K562 (cell line): ENCODE measurements at regions not wholly inside any gene's neighbourhood (a gene's known extent, or its start where the extent isn't known, plus 50 kb on each side); places are given as distances from the start of the nearest gene placed in this dataset.

Experiments
- ATAC-seq: fragments of 200-7000 bp; cut with Tn5 transposase; 3 replicates; pipeline ENCODE4 v1.9.1; 2020; ENCODE audit warnings: moderate library complexity
- BruUV-seq: library from RNA; stranded (reverse); fragments of 400-500 nt; replicated peaks from 2 replicates; lab custom pipeline; 2021; lab: Mats Ljungman, UMichigan
- CTCF ChIA-PET: fragments of 300-600 bp; formaldehyde crosslinking; extraction: SDS; loops from one replicate; lab custom pipeline; 2021; ENCODE audit warnings: low intra/inter-chr PET ratio; lab: Yijun Ruan, JAX
- POLR2A ChIA-PET: fragments of 300-600, 350-650 bp; sonication (Branson Sonifier 250); formaldehyde crosslinking; extraction: SDS; loops from one replicate; lab custom pipeline; 2021; ENCODE audit warnings: antibody characterized with exemption, inconsistent platforms; lab: Yijun Ruan, JAX
- DNase-seq, 4 experiments: peaks; one replicate each; pipeline versions ENCODE4 v3.0.0 to v3.0.0-alpha.2; 2011 to 2018; ENCODE audit warnings: low spot score in 3 of 4, mixed read lengths in 3 of 4; ENCODE audit errors: extremely low read depth in 1 of 4
- FAIRE-seq: peaks from 2 replicates; lab custom pipeline; 2011; peaks lifted over from hg19 to GRCh38; lab: Jason Lieb, UNC
- H2AFZ ChIP-seq: 2 replicates; pipeline ENCODE4 v1.6.0; 2011; ENCODE audit warnings: low read depth, low read length, control low read depth, inconsistent platforms
- H3K27ac ChIP-seq: fragments of 200-600 bp; 3 replicates; pipeline ENCODE4 v1.8.0; 2011; ENCODE audit warnings: low read depth, mild to moderate bottlenecking, control low read depth, inconsistent platforms, low read length, moderate library complexity, mixed read lengths; ENCODE audit errors: extremely low read depth
- H3K27me3 ChIP-seq, 2 experiments: fragments of 300-600 bp in 1 of 2; 2 replicates in 1 of 2; 3 replicates in 1 of 2; pipeline versions ENCODE4 v1.6.0 to v1.8.0; 2011; ENCODE audit warnings: inconsistent platforms in 2 of 2, low read length in 2 of 2, mild to moderate bottlenecking in 1 of 2, mixed read lengths in 1 of 2, moderate library complexity in 1 of 2; ENCODE audit not compliant: control insufficient read depth in 2 of 2, insufficient read depth in 2 of 2
- H3K36me3 ChIP-seq: fragments of 300-600 bp; 3 replicates; pipeline ENCODE4 v1.8.0; 2011; ENCODE audit warnings: mild to moderate bottlenecking, low read length, inconsistent platforms; ENCODE audit not compliant: control insufficient read depth, insufficient read depth
- H3K4me1 ChIP-seq, 2 experiments: fragments of 200-600 bp in 1 of 2; replicated peaks in 1 of 2; 2 replicates in 1 of 2; 3 replicates in 1 of 2; pipeline versions ENCODE4 v1.5.1 to v1.8.0; 2011; ENCODE audit warnings: inconsistent platforms in 2 of 2, low read length in 2 of 2, mild to moderate bottlenecking in 1 of 2, mixed read lengths in 1 of 2, moderate library complexity in 1 of 2; ENCODE audit not compliant: control insufficient read depth in 2 of 2, insufficient read depth in 2 of 2
- H3K4me2 ChIP-seq: 2 replicates; pipeline ENCODE4 v1.6.1; 2011; ENCODE audit warnings: low read length, control low read depth, inconsistent platforms, mixed read lengths; ENCODE audit not compliant: insufficient read depth
- H3K4me3 ChIP-seq: fragments of 200-600 bp; sonication (generic), shearing (Covaris generic); 2 replicates; pipeline ENCODE4 v1.5.1; 2016; ENCODE audit warnings: control low read depth, inconsistent platforms
- H3K79me2 ChIP-seq: fragments of 200-600 bp; 3 replicates; pipeline ENCODE4 v1.8.0; 2011; ENCODE audit warnings: low read length, inconsistent platforms; ENCODE audit not compliant: control insufficient read depth, insufficient read depth
- H3K9ac ChIP-seq, 2 experiments: 2 replicates each; pipeline versions ENCODE4 v1.6.0 to v1.6.1; 2011; ENCODE audit warnings: low read depth in 2 of 2, low read length in 2 of 2, control low read depth in 1 of 2, inconsistent platforms in 1 of 2, mild to moderate bottlenecking in 1 of 2, mixed read lengths in 1 of 2; ENCODE audit not compliant: insufficient read depth in 1 of 2
- H3K9me1 ChIP-seq: one replicate; pipeline ENCODE4 v1.6.0; 2011; ENCODE audit warnings: inconsistent platforms, mild to moderate bottlenecking, low read length, moderate library complexity; ENCODE audit not compliant: control insufficient read depth, insufficient read depth
- H3K9me3 ChIP-seq: replicated peaks from 2 replicates; pipeline ENCODE4 v1.5.1; 2011; ENCODE audit warnings: low read depth, low read length, inconsistent platforms; ENCODE audit not compliant: control insufficient read depth, insufficient read depth
- H4K20me1 ChIP-seq: replicated peaks from 2 replicates; pipeline ENCODE4 v1.6.1; 2011; ENCODE audit warnings: low read length, inconsistent platforms, mixed read lengths; ENCODE audit not compliant: control insufficient read depth, insufficient read depth
- BMI1 ChIP-seq: fragments of 150-350 bp; IDR thresholded peaks from 2 replicates; pipeline ENCODE4 v1.6.1; 2014; ENCODE audit warnings: low read length
- C11orf30 ChIP-seq: fragments of 450-650 bp; IDR thresholded peaks from 2 replicates; pipeline ENCODE4 v1.6.1; 2016; ENCODE audit warnings: low read depth, mild to moderate bottlenecking
- ETS2 ChIP-seq: IDR thresholded peaks from 2 replicates; pipeline ENCODE4 v1.6.1; 2016; ENCODE audit warnings: borderline replicate concordance, missing genetic modification characterization, mild to moderate bottlenecking, moderate library complexity, missing compliant biosample characterization; ENCODE audit not compliant: poor library complexity, severe bottlenecking
- MITF ChIP-seq: IDR thresholded peaks from 2 replicates; pipeline ENCODE4 v1.6.1; 2014; ENCODE audit warnings: antibody characterized with exemption
- RBBP5 ChIP-seq: fragments of 200-600 bp; sonication (generic); IDR thresholded peaks from 2 replicates; pipeline ENCODE4 v1.6.1; 2012; ENCODE audit warnings: borderline replicate concordance, mild to moderate bottlenecking, low read length, control low read depth, inconsistent platforms; ENCODE audit not compliant: insufficient read depth, poor library complexity, severe bottlenecking
- ZNF699 ChIP-seq: fragments of 250-450 bp; sonication (Bioruptor Pico); IDR thresholded peaks from 2 replicates; pipeline ENCODE4 v1.8.0; 2021; ENCODE audit warnings: mild to moderate bottlenecking, moderate library complexity; ENCODE audit not compliant: insufficient replicate concordance
- WGBS: fragments of 100-300 bp; shearing (Covaris generic); methylation state at CpG from one replicate; pipeline ENCODE4 v1.1.6; 2016; ENCODE audit warnings: low coverage, mixed read lengths; ENCODE audit not compliant: insufficient coverage; ENCODE audit errors: missing lambda C conversion rate; 5-methylcytosine and 5-hydroxymethylcytosine counted together
- in situ Hi-C: fragments of 300-500 bp; cut with MboI; formaldehyde crosslinking; loops from 4 replicates; pipeline ENCODE4 v1.15.0; 2018; ENCODE audit warnings: inconsistent platforms, mixed read lengths
- intact Hi-C: fragments of 100-400 bp; cut with micrococcal nuclease; formaldehyde crosslinking; loops from 2 replicates; pipeline ENCODE4 v1.14.2; 2022
- TF ChIP-seq, protein P1 (sequence below): fragments of 150-350 bp; IDR thresholded peaks from 2 replicates; pipeline ENCODE4 v1.6.1; 2014; ENCODE audit warnings: low read depth, mild to moderate bottlenecking, low read length, borderline replicate concordance
- TF ChIP-seq, protein P2 (sequence below), 2 experiments: fragments of 450-650 bp; IDR thresholded peaks; 2 replicates each; pipeline ENCODE4 v1.6.1; 2016; ENCODE audit warnings: mild to moderate bottlenecking in 2 of 2, borderline replicate concordance in 1 of 2, low read depth in 1 of 2, moderate library complexity in 1 of 2

DNA sequence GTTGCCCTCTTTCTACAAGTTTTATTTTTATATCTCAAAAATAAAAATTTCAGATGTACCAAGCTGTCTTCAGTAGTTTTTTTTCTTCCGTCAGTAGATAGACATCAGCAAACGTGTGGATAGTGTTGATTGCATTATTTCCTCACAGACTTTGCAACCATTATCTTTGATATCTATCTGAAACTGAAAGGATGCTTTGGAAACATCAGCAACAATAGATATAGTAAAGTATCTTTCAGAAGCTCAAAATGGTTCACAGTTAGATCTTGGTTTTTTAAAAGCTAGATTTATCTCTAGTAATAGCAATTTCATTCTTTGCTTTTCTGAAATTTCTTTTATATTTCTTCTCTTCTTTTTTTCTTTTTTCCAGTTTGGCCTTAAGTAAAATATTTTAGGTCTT, 246.9 kb upstream of the PCDH7 start:
- no TSS peak for BruUV-seq
- POLR2A ChIA-PET, result no interaction called here
- TF ChIP-seq BMI1 (no peak), C11orf30 (no peak), MITF (no peak), RBBP5 (no peak), ZNF699 (CRISPR knock-in tag) (no peak), ETS2 (tag) (no peak)
- TF ChIP-seq, protein P1, sequence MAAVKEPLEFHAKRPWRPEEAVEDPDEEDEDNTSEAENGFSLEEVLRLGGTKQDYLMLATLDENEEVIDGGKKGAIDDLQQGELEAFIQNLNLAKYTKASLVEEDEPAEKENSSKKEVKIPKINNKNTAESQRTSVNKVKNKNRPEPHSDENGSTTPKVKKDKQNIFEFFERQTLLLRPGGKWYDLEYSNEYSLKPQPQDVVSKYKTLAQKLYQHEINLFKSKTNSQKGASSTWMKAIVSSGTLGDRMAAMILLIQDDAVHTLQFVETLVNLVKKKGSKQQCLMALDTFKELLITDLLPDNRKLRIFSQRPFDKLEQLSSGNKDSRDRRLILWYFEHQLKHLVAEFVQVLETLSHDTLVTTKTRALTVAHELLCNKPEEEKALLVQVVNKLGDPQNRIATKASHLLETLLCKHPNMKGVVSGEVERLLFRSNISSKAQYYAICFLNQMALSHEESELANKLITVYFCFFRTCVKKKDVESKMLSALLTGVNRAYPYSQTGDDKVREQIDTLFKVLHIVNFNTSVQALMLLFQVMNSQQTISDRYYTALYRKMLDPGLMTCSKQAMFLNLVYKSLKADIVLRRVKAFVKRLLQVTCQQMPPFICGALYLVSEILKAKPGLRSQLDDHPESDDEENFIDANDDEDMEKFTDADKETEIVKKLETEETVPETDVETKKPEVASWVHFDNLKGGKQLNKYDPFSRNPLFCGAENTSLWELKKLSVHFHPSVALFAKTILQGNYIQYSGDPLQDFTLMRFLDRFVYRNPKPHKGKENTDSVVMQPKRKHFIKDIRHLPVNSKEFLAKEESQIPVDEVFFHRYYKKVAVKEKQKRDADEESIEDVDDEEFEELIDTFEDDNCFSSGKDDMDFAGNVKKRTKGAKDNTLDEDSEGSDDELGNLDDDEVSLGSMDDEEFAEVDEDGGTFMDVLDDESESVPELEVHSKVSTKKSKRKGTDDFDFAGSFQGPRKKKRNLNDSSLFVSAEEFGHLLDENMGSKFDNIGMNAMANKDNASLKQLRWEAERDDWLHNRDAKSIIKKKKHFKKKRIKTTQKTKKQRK, result no peak
- TF ChIP-seq, protein P2, sequence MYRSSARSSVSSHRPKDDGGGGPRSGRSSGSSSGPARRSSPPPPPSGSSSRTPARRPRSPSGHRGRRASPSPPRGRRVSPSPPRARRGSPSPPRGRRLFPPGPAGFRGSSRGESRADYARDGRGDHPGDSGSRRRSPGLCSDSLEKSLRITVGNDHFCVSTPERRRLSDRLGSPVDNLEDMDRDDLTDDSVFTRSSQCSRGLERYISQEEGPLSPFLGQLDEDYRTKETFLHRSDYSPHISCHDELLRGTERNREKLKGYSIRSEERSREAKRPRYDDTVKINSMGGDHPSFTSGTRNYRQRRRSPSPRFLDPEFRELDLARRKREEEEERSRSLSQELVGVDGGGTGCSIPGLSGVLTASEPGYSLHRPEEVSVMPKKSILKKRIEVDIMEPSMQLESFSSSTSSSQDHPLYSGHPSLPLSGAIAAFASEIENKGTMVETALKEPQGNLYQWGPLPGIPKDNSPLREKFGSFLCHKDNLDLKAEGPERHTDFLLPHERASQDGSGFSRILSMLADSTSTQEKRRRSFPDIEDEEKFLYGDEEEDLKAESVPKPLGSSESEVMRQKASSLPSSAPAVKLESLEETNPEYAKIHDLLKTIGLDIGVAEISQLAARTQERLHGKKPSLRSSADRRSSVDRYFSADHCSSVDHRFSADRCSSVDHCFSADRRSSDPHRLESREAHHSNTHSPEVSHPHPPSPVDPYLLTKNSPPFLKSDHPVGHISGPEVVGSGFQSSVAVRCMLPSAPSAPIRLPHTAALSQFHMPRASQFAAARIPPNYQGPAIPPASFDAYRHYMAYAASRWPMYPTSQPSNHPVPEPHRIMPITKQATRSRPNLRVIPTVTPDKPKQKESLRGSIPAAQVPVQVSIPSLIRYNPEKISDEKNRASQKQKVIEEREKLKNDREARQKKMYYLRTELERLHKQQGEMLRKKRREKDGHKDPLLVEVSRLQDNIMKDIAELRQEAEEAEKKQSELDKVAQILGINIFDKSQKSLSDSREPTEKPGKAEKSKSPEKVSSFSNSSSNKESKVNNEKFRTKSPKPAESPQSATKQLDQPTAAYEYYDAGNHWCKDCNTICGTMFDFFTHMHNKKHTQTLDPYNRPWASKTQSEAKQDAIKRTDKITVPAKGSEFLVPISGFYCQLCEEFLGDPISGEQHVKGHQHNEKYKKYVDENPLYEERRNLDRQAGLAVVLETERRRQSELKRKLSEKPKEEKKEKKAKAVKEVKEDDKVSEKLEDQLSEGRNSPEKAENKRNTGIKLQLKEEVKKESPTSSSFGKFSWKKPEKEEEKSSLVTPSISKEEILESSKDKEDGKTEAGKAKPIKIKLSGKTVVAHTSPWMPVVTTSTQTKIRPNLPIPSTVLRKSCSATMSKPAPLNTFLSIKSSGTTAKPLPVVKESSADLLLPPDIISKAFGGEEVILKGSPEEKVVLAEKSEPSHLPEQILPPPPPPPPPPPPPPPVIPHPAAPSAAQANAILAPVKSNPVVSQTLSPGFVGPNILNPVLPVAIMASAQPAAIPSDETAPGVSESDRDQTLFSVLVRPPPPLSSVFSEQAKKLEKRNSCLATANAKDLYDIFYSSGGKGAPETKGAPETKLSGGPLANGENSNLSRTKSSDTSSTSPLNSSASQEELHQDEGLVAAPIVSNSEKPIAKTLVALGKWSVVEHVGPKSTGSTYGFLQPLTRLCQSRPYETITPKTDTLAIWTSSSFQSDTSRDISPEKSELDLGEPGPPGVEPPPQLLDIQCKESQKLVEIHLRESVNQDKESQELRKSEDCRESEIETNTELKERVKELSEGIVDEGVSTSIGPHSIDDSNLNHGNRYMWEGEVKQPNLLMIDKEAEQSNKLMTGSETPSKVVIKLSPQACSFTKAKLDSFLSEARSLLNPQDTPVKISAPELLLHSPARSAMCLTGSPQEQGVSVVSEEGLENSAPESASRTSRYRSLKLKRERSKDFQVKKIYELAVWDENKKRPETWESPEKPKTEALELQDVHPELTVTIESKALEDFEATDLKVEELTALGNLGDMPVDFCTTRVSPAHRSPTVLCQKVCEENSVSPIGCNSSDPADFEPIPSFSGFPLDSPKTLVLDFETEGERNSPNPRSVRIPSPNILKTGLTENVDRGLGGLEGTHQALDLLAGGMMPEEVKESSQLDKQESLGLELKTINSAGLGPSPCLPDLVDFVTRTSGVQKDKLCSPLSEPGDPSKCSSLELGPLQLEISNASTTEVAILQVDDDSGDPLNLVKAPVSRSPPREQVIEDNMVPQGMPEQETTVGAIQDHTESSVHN (IDR thresholded peaks at IDR 0.05; ENCODE audit: borderline replicate concordance in 1 of 2, low read depth in 1 of 2), result no peak

More for the DNA sequence above, 246.9 kb upstream of the PCDH7 start:
- no peak overlapping the region for H3K27ac ChIP-seq
- no peaks in the 10 kb centered on the region for H3K79me2 ChIP-seq
- H2AFZ ChIP-seq, result no peak overlapping the region
- no peak overlapping the region for H3K9ac ChIP-seq
- H4K20me1 ChIP-seq, result no peaks in the 10 kb centered on the region
- FAIRE-seq (no peak), DNase-seq (no peak), ATAC-seq (no peak)
- no peaks in the 10 kb centered on the region for H3K4me1 ChIP-seq
- no peaks in the 10 kb centered on the region for H3K27me3 ChIP-seq
- no peak overlapping the region for H3K4me3 ChIP-seq
- intact Hi-C loops (no loop called here), in situ Hi-C loops (no loop called here)
- 0% methylated on average over 2 of the region's 2 CpGs for WGBS
- no peaks in the 10 kb centered on the region for H3K36me3 ChIP-seq
- CTCF ChIA-PET, result no interaction called here
- no peaks in the 10 kb centered on the region for H3K9me1 ChIP-seq
- no peak overlapping the region for H3K4me2 ChIP-seq
- no peaks in the 10 kb centered on the region for H3K9me3 ChIP-seq
